ENCODE measurements at regions not wholly inside any gene's neighbourhood (a gene's known extent, or its start where the extent isn't known, plus 50 kb on each side); places are given as distances from the start of the nearest gene placed in this dataset.

DNA sequence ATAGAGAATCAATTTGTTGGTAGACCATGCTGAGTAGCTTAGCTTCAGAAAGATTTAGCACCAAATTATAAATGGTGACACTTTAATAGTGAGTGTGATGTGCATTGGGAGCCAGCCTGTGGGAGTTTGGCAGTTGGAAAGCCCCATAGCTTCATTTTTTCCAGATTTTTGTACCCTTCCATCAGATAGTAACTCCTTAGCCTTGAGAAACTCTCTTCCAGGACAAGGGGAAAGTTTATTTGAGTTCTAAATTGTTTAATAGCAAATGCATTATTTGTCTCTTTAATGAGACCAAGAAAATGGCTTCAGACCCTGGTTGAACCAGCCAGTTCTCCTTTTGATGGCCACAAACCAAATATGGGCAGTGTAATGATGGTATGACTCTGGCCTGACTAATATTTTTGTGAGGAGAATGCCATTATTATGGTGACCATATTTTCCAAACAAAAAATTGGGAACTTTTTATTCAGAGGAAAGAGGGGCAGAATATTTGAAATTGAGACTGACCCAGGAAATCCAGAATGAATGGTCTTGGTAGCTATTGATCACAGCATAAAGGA, 49.8 kb downstream of the PLCE1 start:
- H2AK5ac ChIP-seq (ENCODE audit: low read length): no peak overlapping the region
- H3K79me1 ChIP-seq (ENCODE audit: low read length): no peaks in the 10 kb centered on the region
- H4K12ac ChIP-seq (ENCODE audit: low read depth, low read length): no peak overlapping the region
- no peak overlapping the region for H3K23ac ChIP-seq (ENCODE audit: low read length)
- no peak overlapping the region for H4K8ac ChIP-seq (ENCODE audit: low read depth, low read length)
- H3K36me3 ChIP-seq (ENCODE audit: control insufficient read depth in 1 of 2, insufficient read depth in 2 of 2, low read length in 2 of 2): no peaks in the 10 kb centered on the region
- no peak overlapping the region for H3K9ac ChIP-seq (ENCODE audit: low read length)
- H2BK5ac ChIP-seq (ENCODE audit: low read depth, low read length, poor library complexity): no peak overlapping the region
- DNase-seq: no peak
- no peak overlapping the region for H2AFZ ChIP-seq (ENCODE audit: insufficient read depth, low read length, poor library complexity)
- H3K4me2 ChIP-seq (ENCODE audit: low read length): no peak overlapping the region
- no peak overlapping the region for H2BK12ac ChIP-seq (ENCODE audit: low read length)
- H3K18ac ChIP-seq (ENCODE audit: low read length): no peak overlapping the region
- no peak overlapping the region for H4K91ac ChIP-seq (ENCODE audit: low read depth, low read length)
- H3K9me3 ChIP-seq (ENCODE audit: insufficient read depth, low read depth, low read length): peaks cover 4% of the 10 kb centered on the region
- no peak overlapping the region for H3K27ac ChIP-seq (ENCODE audit: low read depth, low read length)
- H3K4me1 ChIP-seq (ENCODE audit: control insufficient read depth in 1 of 2, insufficient read depth in 2 of 2, low read length in 2 of 2): no peaks in the 10 kb centered on the region
- no peak overlapping the region for H2BK120ac ChIP-seq (ENCODE audit: insufficient read depth, low read length, poor library complexity)
- no peak overlapping the region for H3K4me3 ChIP-seq (ENCODE audit: low read depth, low read length)
- H3K14ac ChIP-seq (ENCODE audit: low read length): no peak overlapping the region
- no peak overlapping the region for H3K4ac ChIP-seq (ENCODE audit: low read depth, low read length)
- H3K79me2 ChIP-seq (ENCODE audit: control insufficient read depth, insufficient read depth, low read length, poor library complexity): no peaks in the 10 kb centered on the region
- no peaks in the 10 kb centered on the region for H3K27me3 ChIP-seq (ENCODE audit: insufficient read depth, low read length)

GRCh38 chr10:94046098-94046497, 52.4 kb downstream of the PLCE1 start:
- Histone ChIP-seq H4K12ac (ENCODE audit: low read depth, low read length) (no peak overlapping the region), H3K4me2 (ENCODE audit: low read length) (no peak overlapping the region), H3K23ac (ENCODE audit: low read length) (no peak overlapping the region), H2AK5ac (ENCODE audit: low read length) (no peak overlapping the region), H3K18ac (ENCODE audit: low read length) (no peak overlapping the region), H3K9me3 (ENCODE audit: insufficient read depth, low read depth, low read length) (peaks cover 2% of the 10 kb centered on the region), H3K27me3 (ENCODE audit: insufficient read depth, low read length) (no peaks in the 10 kb centered on the region), H3K14ac (ENCODE audit: low read length) (no peak overlapping the region), H4K8ac (ENCODE audit: low read depth, low read length) (no peak overlapping the region), H4K91ac (ENCODE audit: low read depth, low read length) (no peak overlapping the region), H3K79me1 (ENCODE audit: low read length) (no peaks in the 10 kb centered on the region), H2BK120ac (ENCODE audit: insufficient read depth, low read length, poor library complexity) (no peak overlapping the region), H3K4me1 (ENCODE audit: control insufficient read depth in 1 of 2, insufficient read depth in 2 of 2, low read length in 2 of 2) (no peaks in the 10 kb centered on the region), H3K9ac (ENCODE audit: low read length) (no peak overlapping the region), H3K79me2 (ENCODE audit: control insufficient read depth, insufficient read depth, low read length, poor library complexity) (no peaks in the 10 kb centered on the region), H3K27ac (ENCODE audit: low read depth, low read length) (no peak overlapping the region), H3K4me3 (ENCODE audit: low read depth, low read length) (no peak overlapping the region), H3K4ac (ENCODE audit: low read depth, low read length) (no peak overlapping the region), H2AFZ (ENCODE audit: insufficient read depth, low read length, poor library complexity) (no peak overlapping the region), H3K36me3 (ENCODE audit: control insufficient read depth in 1 of 2, insufficient read depth in 2 of 2, low read length in 2 of 2) (no peaks in the 10 kb centered on the region), H2BK5ac (ENCODE audit: low read depth, low read length, poor library complexity) (no peak overlapping the region), H2BK12ac (ENCODE audit: low read length) (no peak overlapping the region)
- no CpG with 5 or more reads among the region's 1 CpG for WGBS (ENCODE audit: extremely low coverage, insufficient coverage, insufficient read length)
- DNase-seq: no peak

- H3K36me3 ChIP-seq (ENCODE audit: control insufficient read depth in 1 of 2, insufficient read depth in 2 of 2, low read length in 2 of 2): no peaks in the 10 kb centered on the region
- H3K9ac ChIP-seq (ENCODE audit: low read length): no peak overlapping the region
- H4K8ac ChIP-seq (ENCODE audit: low read depth, low read length): no peak overlapping the region
- H4K12ac ChIP-seq (ENCODE audit: low read depth, low read length): no peak overlapping the region
- H3K27ac ChIP-seq (ENCODE audit: low read depth, low read length): no peak overlapping the region
- DNase-seq: no peak
- no peak overlapping the region for H2AK5ac ChIP-seq (ENCODE audit: low read length)
- no peaks in the 10 kb centered on the region for H3K27me3 ChIP-seq (ENCODE audit: insufficient read depth, low read length)
- H3K4me2 ChIP-seq (ENCODE audit: low read length): no peak overlapping the region
- WGBS (ENCODE audit: extremely low coverage, insufficient coverage, insufficient read length): no CpG with 5 or more reads among the region's 3 CpGs
- H2BK5ac ChIP-seq (ENCODE audit: low read depth, low read length, poor library complexity): no peak overlapping the region
- H3K4ac ChIP-seq (ENCODE audit: low read depth, low read length): no peak overlapping the region
- no peak overlapping the region for H3K14ac ChIP-seq (ENCODE audit: low read length)
- no peak overlapping the region for H2BK120ac ChIP-seq (ENCODE audit: insufficient read depth, low read length, poor library complexity)
- no peak overlapping the region for H3K18ac ChIP-seq (ENCODE audit: low read length)
- no peak overlapping the region for H4K91ac ChIP-seq (ENCODE audit: low read depth, low read length)
- H3K4me3 ChIP-seq (ENCODE audit: low read depth, low read length): no peak overlapping the region
- H3K9me3 ChIP-seq (ENCODE audit: insufficient read depth, low read depth, low read length): peaks cover 2% of the 10 kb centered on the region
- no peak overlapping the region for H2AFZ ChIP-seq (ENCODE audit: insufficient read depth, low read length, poor library complexity)
- no peak overlapping the region for H3K23ac ChIP-seq (ENCODE audit: low read length)
- no peaks in the 10 kb centered on the region for H3K4me1 ChIP-seq (ENCODE audit: control insufficient read depth in 1 of 2, insufficient read depth in 2 of 2, low read length in 2 of 2)
- no peaks in the 10 kb centered on the region for H3K79me2 ChIP-seq (ENCODE audit: control insufficient read depth, insufficient read depth, low read length, poor library complexity)
- no peaks in the 10 kb centered on the region for H3K79me1 ChIP-seq (ENCODE audit: low read length)
- no peak overlapping the region for H2BK12ac ChIP-seq (ENCODE audit: low read length)
Observed at GRCh38 chr10:94047293-94047692, 53.6 kb downstream of the PLCE1 start.

DNA sequence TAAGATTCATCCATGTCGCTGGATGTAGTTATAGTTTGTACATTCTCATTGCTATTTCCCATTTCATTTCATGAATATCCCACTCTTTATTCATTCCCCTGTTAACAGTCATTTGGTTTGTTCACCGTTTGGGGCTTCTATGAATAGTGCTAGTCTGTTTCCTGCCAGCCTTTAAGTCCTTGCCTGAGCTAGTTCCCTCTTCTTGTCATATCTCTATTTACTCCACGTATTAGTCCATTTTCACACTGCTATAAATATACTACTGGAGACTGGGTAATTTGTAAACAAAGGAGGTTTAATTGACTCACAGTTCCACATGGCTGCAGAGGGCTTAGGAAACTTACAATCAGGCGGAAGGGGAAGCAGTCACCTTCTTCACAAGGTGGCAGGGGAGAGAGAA, 56.2 kb downstream of the PLCE1 start:
- Histone ChIP-seq H2AFZ (ENCODE audit: insufficient read depth, low read length, poor library complexity) (no peak overlapping the region), H3K27me3 (ENCODE audit: insufficient read depth, low read length) (no peaks in the 10 kb centered on the region), H4K12ac (ENCODE audit: low read depth, low read length) (no peak overlapping the region), H2BK120ac (ENCODE audit: insufficient read depth, low read length, poor library complexity) (no peak overlapping the region), H3K4me2 (ENCODE audit: low read length) (no peak overlapping the region), H3K4me3 (ENCODE audit: low read depth, low read length) (no peak overlapping the region), H3K18ac (ENCODE audit: low read length) (no peak overlapping the region), H4K8ac (ENCODE audit: low read depth, low read length) (no peak overlapping the region), H3K14ac (ENCODE audit: low read length) (no peak overlapping the region), H3K79me2 (ENCODE audit: control insufficient read depth, insufficient read depth, low read length, poor library complexity) (no peaks in the 10 kb centered on the region), H3K9ac (ENCODE audit: low read length) (no peak overlapping the region), H3K79me1 (ENCODE audit: low read length) (no peaks in the 10 kb centered on the region), H2BK12ac (ENCODE audit: low read length) (no peak overlapping the region), H3K36me3 (ENCODE audit: control insufficient read depth in 1 of 2, insufficient read depth in 2 of 2, low read length in 2 of 2) (no peaks in the 10 kb centered on the region), H3K4me1 (ENCODE audit: control insufficient read depth in 1 of 2, insufficient read depth in 2 of 2, low read length in 2 of 2) (no peaks in the 10 kb centered on the region), H3K27ac (ENCODE audit: low read depth, low read length) (no peak overlapping the region), H3K4ac (ENCODE audit: low read depth, low read length) (no peak overlapping the region), H2AK5ac (ENCODE audit: low read length) (no peak overlapping the region), H2BK5ac (ENCODE audit: low read depth, low read length, poor library complexity) (no peak overlapping the region), H4K91ac (ENCODE audit: low read depth, low read length) (no peak overlapping the region), H3K9me3 (ENCODE audit: insufficient read depth, low read depth, low read length) (no peaks in the 10 kb centered on the region), H3K23ac (ENCODE audit: low read length) (no peak overlapping the region)
- no peak for DNase-seq
- WGBS (ENCODE audit: extremely low coverage, insufficient coverage, insufficient read length): no CpG with 5 or more reads among the region's 4 CpGs

Measured in trophoblast cell (in vitro differentiated cells and primary cell).